GM18867 (cell line): ENCODE measurements at regions not wholly inside any gene's neighbourhood (a gene's known extent, or its start where the extent isn't known, plus 50 kb on each side); places are given as distances from the start of the nearest gene placed in this dataset.
A peak's percentile ranks its signal among the peaks of the same experiment; 100 is the strongest.
"Not testable (repeated sequence)": the region's sequence is repeated elsewhere in the genome, so short reads cannot be mapped to it uniquely, and the experiment has no call there.

Source experiments
- ATAC-seq: cut with Tn5 transposase; IDR thresholded peaks from one replicate; pipeline ENCODE4 v1.9.1; 2021; ENCODE audit warnings: mild to moderate bottlenecking, moderate library complexity; ENCODE audit not compliant: unreplicated experiment

DNA sequence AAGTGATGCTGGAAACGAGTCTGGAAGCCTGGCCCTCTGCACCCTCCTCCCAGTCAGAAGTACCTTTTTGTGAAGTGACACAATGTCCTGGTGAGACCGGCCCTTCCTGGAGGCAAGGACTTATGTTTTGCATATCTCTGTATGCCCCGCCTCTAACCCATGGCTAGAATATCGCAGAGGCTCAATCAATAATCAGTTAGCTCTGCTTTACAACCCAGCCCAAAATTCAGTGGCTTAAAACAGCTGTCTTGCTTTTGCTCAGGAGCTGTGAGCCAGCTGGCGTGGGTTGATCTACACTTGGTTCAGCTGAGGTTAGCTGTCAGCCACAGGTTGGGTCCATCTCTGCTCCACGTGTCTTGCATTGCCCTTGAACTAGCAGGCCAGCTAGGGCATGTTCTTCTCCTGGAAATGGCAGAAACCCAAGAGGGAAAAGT lies 98.8 kb upstream of the METTL14 start:
- ATAC-seq, result no peak

GRCh38 chr4:118587116-118587831 lies 97.9 kb upstream of the METTL14 start:
- no peak for ATAC-seq

GRCh38 chr4:118587946-118588345 lies 97.2 kb upstream of the METTL14 start:
- ATAC-seq, result no peak

DNA sequence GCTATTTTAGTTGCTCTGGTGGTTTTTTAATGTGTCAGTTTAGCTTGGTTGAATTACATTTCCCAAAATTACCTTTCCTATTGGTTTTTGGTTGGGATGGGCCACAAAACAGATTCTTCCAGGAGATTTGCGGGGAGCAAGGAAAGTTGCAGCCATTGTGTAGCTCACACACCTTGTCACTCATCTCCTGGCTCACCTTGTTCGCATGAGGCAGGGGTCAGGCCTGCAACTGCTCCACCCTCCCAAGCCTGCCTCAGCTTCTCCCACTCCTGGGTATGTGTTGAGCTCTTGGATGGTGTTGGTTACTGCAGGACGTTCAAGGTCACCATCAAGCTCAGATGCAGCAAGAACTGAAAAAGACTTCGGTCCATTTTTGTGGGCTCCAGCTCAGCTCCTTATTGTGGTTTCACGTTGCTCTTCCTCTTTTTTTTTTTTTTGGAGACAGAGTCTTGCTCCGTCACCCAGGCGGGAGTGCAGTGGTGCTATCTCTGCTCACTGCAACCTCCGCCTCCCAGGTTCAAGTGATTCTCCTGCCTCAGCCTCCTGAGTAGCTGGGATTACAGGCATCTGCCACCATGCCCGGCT lies 95.6 kb upstream of the METTL14 start:
- ATAC-seq, result no peak

GRCh38 chr4:118591339-118592046 lies 93.7 kb upstream of the METTL14 start:
- ATAC-seq, result peak; percentile 97

DNA sequence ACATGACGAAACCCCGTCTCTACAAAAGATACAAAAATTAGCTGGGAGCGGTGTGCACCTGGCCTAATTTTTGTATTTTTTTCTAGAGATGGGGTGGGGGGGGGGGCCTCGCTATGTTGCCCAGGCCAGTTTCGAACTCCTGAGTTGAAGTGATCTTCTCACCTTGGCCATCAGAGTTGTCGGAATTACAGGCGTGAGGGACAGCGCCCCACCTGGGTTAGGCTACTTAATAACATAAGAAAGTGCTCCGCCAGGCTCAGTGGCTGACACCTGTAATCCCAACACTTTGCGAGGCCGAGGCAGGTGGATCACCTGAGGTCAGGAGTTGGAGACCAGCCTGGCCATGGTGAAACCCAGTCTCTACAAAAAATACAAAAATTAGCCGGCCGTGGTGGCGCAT lies 92.9 kb upstream of the METTL14 start:
- not testable (repeated sequence) for ATAC-seq

GRCh38 chr4:118595883-118596282 lies 89.3 kb upstream of the METTL14 start:
- ATAC-seq, result not testable (repeated sequence)

DNA sequence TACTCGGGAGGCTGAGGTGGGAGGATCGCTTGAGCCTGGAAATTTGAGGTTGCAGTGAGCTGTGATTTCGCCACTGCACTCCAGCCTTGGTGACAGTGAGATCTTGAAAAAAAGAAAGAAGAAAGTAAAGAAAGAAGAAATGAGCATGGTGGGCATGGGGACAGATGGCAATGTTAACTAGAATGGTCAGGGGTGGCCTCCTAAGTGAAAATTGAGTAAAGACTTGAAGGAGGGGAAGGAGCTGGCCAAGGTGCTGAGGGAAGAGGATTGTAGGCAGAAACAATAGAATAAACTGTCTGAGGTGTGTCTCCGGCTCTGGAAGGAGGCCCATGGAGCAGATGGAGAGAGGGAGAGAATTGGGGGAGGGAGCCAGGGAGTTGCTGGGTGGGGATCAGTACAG lies 60.1 kb upstream of the METTL14 start:
- ATAC-seq, result not testable (repeated sequence)

DNA sequence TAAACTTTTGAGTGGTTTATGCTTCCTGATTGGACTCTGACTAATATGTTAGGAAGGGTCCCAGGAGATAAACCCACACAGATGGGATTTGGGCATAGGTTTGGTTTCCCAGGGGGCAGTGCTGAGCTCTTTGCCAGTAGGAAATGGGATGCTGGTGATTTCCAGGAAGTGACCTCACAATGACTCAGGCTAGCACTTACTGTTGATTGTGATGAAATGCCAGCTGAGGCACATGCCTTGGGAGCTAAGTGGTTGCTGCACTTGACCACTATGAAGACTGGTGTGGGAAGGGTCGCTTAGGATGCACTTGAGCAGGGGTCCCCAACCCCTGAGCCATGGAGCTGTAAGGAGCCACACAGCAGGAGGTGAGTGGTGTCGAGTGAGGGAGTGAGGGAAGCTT lies 55.5 kb upstream of the METTL14 start:
- ATAC-seq, result not testable (repeated sequence)

DNA sequence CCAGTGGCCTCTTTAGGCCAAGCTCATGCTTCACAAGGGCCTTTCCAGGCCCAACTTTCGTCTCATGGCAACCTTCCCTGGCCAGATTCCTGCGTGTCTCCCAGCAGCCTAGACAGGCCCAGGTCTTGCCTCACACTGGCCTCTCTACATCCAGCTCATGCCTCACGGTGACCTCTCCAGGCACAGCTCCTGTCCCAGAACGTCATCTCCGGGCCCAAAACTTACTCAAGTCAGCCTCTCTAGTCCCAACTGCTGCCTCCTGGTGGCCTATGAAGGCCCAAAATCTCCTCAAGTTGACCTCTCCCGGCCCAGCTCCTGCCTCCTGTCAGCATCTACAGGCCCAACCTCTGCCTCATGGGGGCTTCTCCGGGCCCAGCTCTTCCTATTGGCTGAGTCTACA lies 54.3 kb upstream of the METTL14 start:
- not testable (repeated sequence) for ATAC-seq

DNA sequence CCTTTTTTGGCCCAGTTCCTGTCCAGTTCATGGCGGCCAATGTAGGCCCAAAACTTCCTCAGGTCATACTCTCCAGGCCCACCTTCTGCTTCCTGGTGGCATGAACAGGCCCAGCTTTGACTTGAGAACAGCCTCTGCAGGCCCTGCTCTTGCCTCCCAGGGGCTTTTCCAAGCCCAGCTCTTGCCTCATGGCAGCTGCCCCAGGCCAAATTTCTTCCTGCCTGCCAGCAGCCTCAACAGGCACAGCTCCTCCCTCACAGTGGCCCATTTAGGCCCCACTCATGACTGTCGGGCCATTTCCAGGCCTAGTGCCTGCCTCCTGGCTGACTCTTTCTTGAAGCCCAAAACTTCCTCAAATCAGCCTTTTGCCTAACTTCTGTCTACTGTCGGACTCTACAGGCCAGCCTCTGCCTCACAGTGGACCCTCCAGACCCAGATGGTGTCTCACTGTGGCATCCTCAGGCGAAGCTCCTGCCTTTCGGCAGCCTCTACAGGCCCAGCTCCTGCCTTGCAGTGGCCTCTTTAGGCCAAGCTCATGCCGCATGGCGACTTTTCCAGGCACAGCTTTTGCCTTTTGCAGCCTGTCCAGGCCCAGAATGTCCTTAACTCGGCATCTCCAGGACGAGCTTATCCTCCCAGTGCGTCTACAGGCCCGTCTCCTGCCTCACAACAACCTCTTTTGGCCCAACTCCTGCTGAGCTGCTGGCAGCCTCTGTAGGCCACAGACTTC lies 53.7 kb upstream of the METTL14 start:
- ATAC-seq, result not testable (repeated sequence)

GRCh38 chr4:118633476-118633875 lies 51.7 kb upstream of the METTL14 start:
- not testable (repeated sequence) for ATAC-seq

DNA sequence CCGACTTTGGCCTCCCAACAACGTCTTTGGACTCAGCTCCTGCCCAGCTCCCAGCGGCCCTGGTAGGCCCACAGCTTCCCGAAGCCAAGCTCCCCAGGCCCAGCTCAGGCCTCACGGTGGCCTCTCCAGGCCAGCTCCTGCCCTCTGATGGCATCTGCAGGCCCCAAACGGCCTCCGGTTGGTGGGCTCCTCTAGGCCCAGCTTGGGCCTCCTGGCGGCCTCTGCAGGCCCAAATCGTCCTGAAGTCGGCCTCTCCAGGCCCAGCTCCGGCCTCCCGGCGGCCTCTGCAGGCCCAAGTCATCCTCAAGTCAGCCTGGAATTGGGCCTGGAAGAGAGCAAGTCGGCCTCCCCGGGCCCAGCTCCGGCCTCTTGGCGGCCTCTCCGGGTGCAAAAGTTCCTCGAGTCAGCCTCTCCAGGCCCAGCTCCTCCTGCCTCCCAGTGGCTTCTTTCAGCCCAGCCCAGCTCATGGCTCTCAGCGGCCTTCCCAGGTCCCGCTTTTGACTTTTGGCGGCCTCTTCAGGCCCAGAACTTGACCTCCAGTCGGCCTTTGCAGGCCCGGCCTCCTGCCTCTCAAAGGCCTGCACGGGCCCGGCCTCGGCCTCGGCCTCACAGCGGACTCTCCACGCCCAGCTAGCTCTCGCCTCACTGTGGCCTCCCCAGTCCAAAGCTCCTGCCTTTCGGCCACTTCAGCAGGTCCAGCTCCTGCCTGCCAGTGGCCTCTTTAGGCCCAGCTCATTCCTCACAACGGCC lies 50.9 kb upstream of the METTL14 start:
- ATAC-seq, result not testable (repeated sequence)
